PC-3 (cell line): ENCODE measurements at regions not wholly inside any gene's neighbourhood (a gene's known extent, or its start where the extent isn't known, plus 50 kb on each side); places are given as distances from the start of the nearest gene placed in this dataset.

Source experiments
- EZH2 ChIP-seq: fragments of 300-600 bp; sonication (generic); IDR thresholded peaks from one replicate; pipeline ENCODE4 v1.6.1; 2017; ENCODE audit warnings: antibody characterized with exemption, mild to moderate bottlenecking, low read length; ENCODE audit not compliant: unreplicated experiment
- EZH2phosphoT487 ChIP-seq: fragments of 300-600 bp; sonication (generic); IDR thresholded peaks from 2 replicates; pipeline ENCODE4 v1.6.1; 2018; ENCODE audit warnings: mild to moderate bottlenecking, antibody characterized with exemption, low read length, borderline replicate concordance
- TF ChIP-seq, protein P1 (sequence below): fragments of 300-600 bp; sonication (generic); conservative IDR thresholded peaks from 2 replicates; pipeline ENCODE4 v1.5.1; 2017; ENCODE audit warnings: antibody characterized with exemption, low read depth, mild to moderate bottlenecking, low read length

DNA sequence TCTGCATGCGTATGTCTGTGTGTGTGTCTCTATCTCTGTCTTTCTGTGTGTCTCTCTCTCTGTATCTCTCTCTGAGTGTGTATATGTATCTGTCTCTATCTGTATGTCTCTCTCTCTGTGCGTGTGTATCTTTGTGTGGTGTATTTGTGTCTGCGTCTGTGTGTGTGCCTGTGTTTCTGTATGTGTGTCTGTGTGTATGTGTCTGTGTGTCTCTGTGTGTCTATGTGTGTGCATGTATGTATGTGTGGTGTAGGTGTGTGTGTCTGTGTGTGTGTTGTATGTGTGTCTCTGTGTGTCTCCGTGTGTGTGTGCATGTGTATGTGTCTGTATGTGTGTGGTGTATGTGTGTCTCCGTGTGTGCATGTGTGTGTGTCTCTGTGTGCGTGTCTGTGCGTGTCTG, 243.0 kb upstream of the FOXQ1 start:
- TF ChIP-seq EZH2 (no peak), EZH2phosphoT487 (no peak)
- TF ChIP-seq, protein P1, sequence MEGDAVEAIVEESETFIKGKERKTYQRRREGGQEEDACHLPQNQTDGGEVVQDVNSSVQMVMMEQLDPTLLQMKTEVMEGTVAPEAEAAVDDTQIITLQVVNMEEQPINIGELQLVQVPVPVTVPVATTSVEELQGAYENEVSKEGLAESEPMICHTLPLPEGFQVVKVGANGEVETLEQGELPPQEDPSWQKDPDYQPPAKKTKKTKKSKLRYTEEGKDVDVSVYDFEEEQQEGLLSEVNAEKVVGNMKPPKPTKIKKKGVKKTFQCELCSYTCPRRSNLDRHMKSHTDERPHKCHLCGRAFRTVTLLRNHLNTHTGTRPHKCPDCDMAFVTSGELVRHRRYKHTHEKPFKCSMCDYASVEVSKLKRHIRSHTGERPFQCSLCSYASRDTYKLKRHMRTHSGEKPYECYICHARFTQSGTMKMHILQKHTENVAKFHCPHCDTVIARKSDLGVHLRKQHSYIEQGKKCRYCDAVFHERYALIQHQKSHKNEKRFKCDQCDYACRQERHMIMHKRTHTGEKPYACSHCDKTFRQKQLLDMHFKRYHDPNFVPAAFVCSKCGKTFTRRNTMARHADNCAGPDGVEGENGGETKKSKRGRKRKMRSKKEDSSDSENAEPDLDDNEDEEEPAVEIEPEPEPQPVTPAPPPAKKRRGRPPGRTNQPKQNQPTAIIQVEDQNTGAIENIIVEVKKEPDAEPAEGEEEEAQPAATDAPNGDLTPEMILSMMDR: no peak
